Activated naive CD4-positive, alpha-beta T cell treated with anti-CD3 and anti-CD28 coated beads, Interleukin-2, amount 10 ng/mL, durations not matched to agents 7 days and 5 days (primary cell): ENCODE measurements at regions not wholly inside any gene's neighbourhood (a gene's known extent, or its start where the extent isn't known, plus 50 kb on each side); places are given as distances from the start of the nearest gene placed in this dataset.
"Not testable (repeated sequence)": the region's sequence is repeated elsewhere in the genome, so short reads cannot be mapped to it uniquely, and the experiment has no call there.

Experiments
- CTCF ChIA-PET: fragments of 350-600 bp; sonication (Branson Sonifier 250); formaldehyde crosslinking; loops from one replicate; lab custom pipeline; 2021; ENCODE audit warnings: antibody characterized with exemption; lab: Charles Lee
- DNase-seq: peaks from one replicate; pipeline ENCODE4 v3.0.0-alpha.2; 2020
- H3K27ac Mint-ChIP-seq: one replicate; pipeline ENCODE4 v1.8.0; 2021; ENCODE audit warnings: mild to moderate bottlenecking, moderate library complexity, mixed read lengths
- H3K27me3 Mint-ChIP-seq: one replicate; pipeline ENCODE4 v1.8.0; 2021; ENCODE audit warnings: mild to moderate bottlenecking, mixed read lengths
- H3K36me3 Mint-ChIP-seq: one replicate; pipeline ENCODE4 v1.8.0; 2021; ENCODE audit warnings: mixed read lengths
- H3K4me1 Mint-ChIP-seq: one replicate; pipeline ENCODE4 v1.8.0; 2021; ENCODE audit warnings: mixed read lengths
- H3K4me3 Mint-ChIP-seq: one replicate; pipeline ENCODE4 v1.8.0; 2021; ENCODE audit warnings: mild to moderate bottlenecking, moderate library complexity, mixed read lengths
- H3K9me3 Mint-ChIP-seq: one replicate; pipeline ENCODE4 v1.8.0; 2021; ENCODE audit warnings: mixed read lengths

GRCh38 chr9:115333277-115334070, 215.5 kb upstream of the TNC start:
- Mint-ChIP-seq H3K9me3 (no peaks in the 10 kb centered on the region), H3K27ac (no peak overlapping the region), H3K36me3 (no peaks in the 10 kb centered on the region), H3K4me1 (no peaks in the 10 kb centered on the region), H3K4me3 (no peak overlapping the region), H3K27me3 (no peaks in the 10 kb centered on the region)
- CTCF ChIA-PET: no interaction called here
- no peak for DNase-seq

DNA sequence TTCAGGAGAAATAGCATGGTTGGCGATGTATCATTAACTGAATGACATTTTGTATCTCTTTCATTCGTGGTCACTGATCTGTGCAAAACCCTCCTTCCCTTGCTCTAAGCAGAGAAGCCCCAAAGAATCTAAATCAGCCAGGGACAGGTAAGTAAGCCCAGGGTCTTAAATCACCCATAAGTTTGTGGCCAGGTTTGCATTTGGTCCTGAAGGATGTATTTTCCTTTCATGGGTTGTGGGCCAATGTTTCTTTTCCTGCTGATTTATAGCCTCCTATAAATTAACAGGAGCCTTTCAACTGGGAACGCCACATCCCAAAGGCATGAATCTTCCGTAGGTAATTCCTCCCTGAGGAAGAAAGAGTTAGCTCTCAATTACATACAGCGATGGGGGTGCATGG, 217.5 kb upstream of the TNC start:
- Mint-ChIP-seq H3K9me3 (no peaks in the 10 kb centered on the region), H3K27me3 (no peaks in the 10 kb centered on the region), H3K4me1 (no peaks in the 10 kb centered on the region), H3K4me3 (no peak overlapping the region), H3K27ac (no peak overlapping the region), H3K36me3 (no peaks in the 10 kb centered on the region)
- no peak for DNase-seq
- CTCF ChIA-PET: no interaction called here

DNA sequence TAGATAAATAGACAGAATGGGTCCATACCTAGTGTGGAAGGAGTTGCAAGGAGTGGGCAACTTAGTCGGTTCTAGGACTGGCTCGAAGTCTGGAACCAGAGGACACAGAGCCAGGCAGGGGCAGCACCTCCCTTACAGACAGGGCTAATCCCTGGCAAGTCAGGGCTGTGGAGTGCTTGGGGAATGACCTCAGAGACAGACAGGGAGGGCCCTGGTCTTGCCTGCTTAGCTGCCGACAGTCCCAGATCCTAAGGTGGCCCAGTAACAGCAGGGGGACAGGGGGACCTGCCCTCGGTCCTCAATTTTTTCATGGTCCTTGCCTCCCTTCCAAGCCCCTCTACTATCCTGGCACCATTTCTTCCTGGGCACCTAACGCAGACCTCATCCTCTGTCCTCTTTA, 222.4 kb upstream of the TNC start:
- CTCF ChIA-PET: no interaction called here

GRCh38 chr9:115341426-115341825, 223.5 kb upstream of the TNC start:
- Mint-ChIP-seq H3K9me3 (no peaks in the 10 kb centered on the region), H3K4me3 (no peak overlapping the region), H3K4me1 (no peaks in the 10 kb centered on the region), H3K27ac (no peak overlapping the region), H3K27me3 (no peaks in the 10 kb centered on the region), H3K36me3 (no peaks in the 10 kb centered on the region)
- DNase-seq: no peak
- CTCF ChIA-PET: no interaction called here

More for the DNA sequence above, 222.4 kb upstream of the TNC start:
- no peak overlapping the region for H3K4me3 Mint-ChIP-seq
- H3K27me3 Mint-ChIP-seq: no peaks in the 10 kb centered on the region
- H3K9me3 Mint-ChIP-seq: no peaks in the 10 kb centered on the region
- no peak overlapping the region for H3K27ac Mint-ChIP-seq
- DNase-seq: no peak
- H3K4me1 Mint-ChIP-seq: no peaks in the 10 kb centered on the region
- no peaks in the 10 kb centered on the region for H3K36me3 Mint-ChIP-seq

- H3K4me3 Mint-ChIP-seq, H3K36me3 Mint-ChIP-seq, H3K4me1 Mint-ChIP-seq, H3K27me3 Mint-ChIP-seq, H3K27ac Mint-ChIP-seq, DNase-seq, CTCF ChIA-PET, H3K9me3 Mint-ChIP-seq: not testable (repeated sequence)
These were observed 229.8 kb upstream of the TNC start for GRCh38 chr9:115347776-115348175.

GRCh38 chr9:115348936-115349335, 231.0 kb upstream of the TNC start:
- DNase-seq, H3K4me1 Mint-ChIP-seq, H3K27me3 Mint-ChIP-seq, H3K36me3 Mint-ChIP-seq, H3K4me3 Mint-ChIP-seq, CTCF ChIA-PET, H3K27ac Mint-ChIP-seq, H3K9me3 Mint-ChIP-seq: not testable (repeated sequence)

- Mint-ChIP-seq H3K27ac (no peak overlapping the region), H3K36me3 (no peaks in the 10 kb centered on the region), H3K4me1 (no peaks in the 10 kb centered on the region), H3K9me3 (no peaks in the 10 kb centered on the region), H3K4me3 (no peak overlapping the region), H3K27me3 (no peaks in the 10 kb centered on the region)
- CTCF ChIA-PET: no interaction called here
- no peak for DNase-seq
These were observed 231.6 kb upstream of the TNC start for GRCh38 chr9:115349542-115349941.

- no peak for DNase-seq
- no peaks in the 10 kb centered on the region for H3K4me1 Mint-ChIP-seq
- no peaks in the 10 kb centered on the region for H3K27me3 Mint-ChIP-seq
- H3K9me3 Mint-ChIP-seq: no peaks in the 10 kb centered on the region
- H3K4me3 Mint-ChIP-seq: no peak overlapping the region
- H3K36me3 Mint-ChIP-seq: no peaks in the 10 kb centered on the region
- no peak overlapping the region for H3K27ac Mint-ChIP-seq
- CTCF ChIA-PET: no interaction called here
These were observed 232.6 kb upstream of the TNC start for GRCh38 chr9:115350548-115350947.

- CTCF ChIA-PET: no interaction called here
- no peaks in the 10 kb centered on the region for H3K27me3 Mint-ChIP-seq
- no peak for DNase-seq
- no peak overlapping the region for H3K27ac Mint-ChIP-seq
- H3K4me3 Mint-ChIP-seq: no peak overlapping the region
- H3K9me3 Mint-ChIP-seq: no peaks in the 10 kb centered on the region
- no peaks in the 10 kb centered on the region for H3K4me1 Mint-ChIP-seq
- no peaks in the 10 kb centered on the region for H3K36me3 Mint-ChIP-seq
These were observed 235.7 kb upstream of the TNC start for GRCh38 chr9:115353681-115354080.

DNA sequence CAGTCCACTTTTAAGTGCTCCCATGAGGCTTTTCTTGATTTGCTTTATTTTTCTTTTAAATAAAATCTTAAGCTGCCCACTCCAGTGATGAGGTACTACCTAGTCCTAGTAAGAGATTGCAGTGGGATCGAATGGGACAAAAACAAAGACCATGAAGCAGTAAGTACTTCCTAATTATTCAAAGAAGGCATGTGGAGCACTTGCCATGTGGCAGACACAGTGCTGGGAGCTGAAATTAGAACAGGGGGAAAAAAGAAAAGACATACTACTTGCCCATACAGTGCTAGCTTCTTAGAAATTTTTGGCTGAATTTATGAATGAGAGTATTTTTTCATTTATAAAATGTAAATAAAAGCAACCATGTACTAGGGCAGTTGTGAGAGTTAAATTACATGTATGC, 239.9 kb upstream of the TNC start:
- H3K9me3 Mint-ChIP-seq: no peaks in the 10 kb centered on the region

DNA sequence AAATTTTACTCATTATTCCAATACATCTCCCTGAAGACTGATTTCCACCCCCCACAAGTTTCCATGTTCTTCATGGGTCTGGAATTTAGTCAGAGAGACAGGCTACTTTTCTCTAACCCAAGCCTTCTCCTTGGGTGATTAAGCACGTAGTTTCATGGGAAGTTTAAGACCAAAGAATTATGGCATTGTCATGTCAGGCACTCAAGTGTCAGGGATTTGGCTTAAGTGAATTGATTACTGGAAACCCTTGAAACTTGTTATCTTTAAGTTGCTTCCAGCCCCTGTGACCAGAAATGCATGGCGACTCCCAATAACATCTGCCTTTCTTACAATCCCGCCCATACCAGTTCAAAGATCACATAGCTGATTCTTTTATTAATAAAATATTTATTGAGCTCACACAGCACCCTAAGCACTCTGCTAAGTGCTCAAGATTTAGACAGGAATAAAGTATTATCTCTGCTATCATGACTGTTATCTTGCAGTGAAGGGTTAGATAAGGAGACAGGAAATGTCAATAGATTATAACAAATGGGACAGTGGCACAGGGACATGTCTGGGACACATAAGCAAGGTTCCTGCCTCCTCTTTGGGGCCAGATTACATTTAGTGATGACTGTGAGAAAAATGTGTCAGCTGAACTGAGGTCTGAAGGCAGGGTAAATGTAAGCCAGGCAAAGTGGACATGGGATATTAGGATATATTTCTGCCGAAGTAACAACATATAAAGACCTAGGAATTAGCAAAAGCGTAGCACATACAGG, 241.2 kb upstream of the TNC start:
- Mint-ChIP-seq H3K4me1 (no peaks in the 10 kb centered on the region), H3K27me3 (no peaks in the 10 kb centered on the region), H3K27ac (no peak overlapping the region), H3K9me3 (no peaks in the 10 kb centered on the region), H3K4me3 (no peak overlapping the region), H3K36me3 (no peaks in the 10 kb centered on the region)
- no peak for DNase-seq
- CTCF ChIA-PET: no interaction called here

More for the DNA sequence above, 239.9 kb upstream of the TNC start:
- H3K27ac Mint-ChIP-seq: no peak overlapping the region
- CTCF ChIA-PET: no interaction called here
- no peaks in the 10 kb centered on the region for H3K4me1 Mint-ChIP-seq
- no peak for DNase-seq
- H3K27me3 Mint-ChIP-seq: no peaks in the 10 kb centered on the region
- H3K4me3 Mint-ChIP-seq: no peak overlapping the region
- no peaks in the 10 kb centered on the region for H3K36me3 Mint-ChIP-seq

DNA sequence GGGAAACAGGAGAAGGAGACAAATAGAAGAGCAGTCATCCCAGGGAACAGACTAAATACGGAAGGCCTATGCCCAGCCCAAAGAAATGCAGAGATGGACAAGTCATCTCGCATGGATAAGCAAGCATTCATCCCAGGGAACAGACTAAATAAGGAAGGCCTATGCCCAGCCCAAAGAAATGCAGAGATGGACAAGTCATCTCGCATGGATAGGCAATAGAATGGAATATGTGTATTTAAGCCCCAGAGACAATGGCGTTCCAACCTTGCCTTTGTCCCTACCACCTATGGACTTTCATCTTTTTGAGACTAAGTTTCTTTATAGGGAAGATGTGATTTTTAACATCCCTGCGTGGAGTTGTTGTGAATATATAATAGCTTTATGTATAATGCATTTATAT, 242.2 kb upstream of the TNC start:
- H3K9me3 Mint-ChIP-seq: no peaks in the 10 kb centered on the region

DNA sequence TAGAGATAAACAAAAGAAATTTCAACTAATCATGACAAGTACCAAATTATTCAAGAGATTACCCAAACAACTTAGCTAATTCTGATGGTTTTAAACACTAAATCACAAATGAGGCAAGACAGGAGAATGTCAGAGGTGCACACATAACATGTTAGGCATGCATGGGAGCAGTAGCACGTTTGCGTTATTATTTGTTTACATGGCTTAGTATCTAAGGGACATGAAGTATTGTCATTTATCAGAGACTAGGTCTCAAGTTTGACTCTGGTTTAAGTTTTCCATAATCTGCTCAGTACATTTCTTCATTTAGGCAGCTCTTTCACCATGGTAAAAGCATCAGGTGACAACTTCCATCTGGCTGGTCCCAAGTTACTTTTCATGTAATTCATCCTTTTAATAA, 244.1 kb upstream of the TNC start:
- H3K4me1 Mint-ChIP-seq: no peaks in the 10 kb centered on the region
- CTCF ChIA-PET: no interaction called here
- no peaks in the 10 kb centered on the region for H3K27me3 Mint-ChIP-seq
- H3K27ac Mint-ChIP-seq: no peak overlapping the region
- no peaks in the 10 kb centered on the region for H3K9me3 Mint-ChIP-seq
- no peaks in the 10 kb centered on the region for H3K36me3 Mint-ChIP-seq
- H3K4me3 Mint-ChIP-seq: no peak overlapping the region
- no peak for DNase-seq

More for the DNA sequence above, 242.2 kb upstream of the TNC start:
- Mint-ChIP-seq H3K4me3 (no peak overlapping the region), H3K27ac (no peak overlapping the region), H3K4me1 (no peaks in the 10 kb centered on the region), H3K36me3 (no peaks in the 10 kb centered on the region), H3K27me3 (no peaks in the 10 kb centered on the region)
- DNase-seq: no peak
- CTCF ChIA-PET: no interaction called here

DNA sequence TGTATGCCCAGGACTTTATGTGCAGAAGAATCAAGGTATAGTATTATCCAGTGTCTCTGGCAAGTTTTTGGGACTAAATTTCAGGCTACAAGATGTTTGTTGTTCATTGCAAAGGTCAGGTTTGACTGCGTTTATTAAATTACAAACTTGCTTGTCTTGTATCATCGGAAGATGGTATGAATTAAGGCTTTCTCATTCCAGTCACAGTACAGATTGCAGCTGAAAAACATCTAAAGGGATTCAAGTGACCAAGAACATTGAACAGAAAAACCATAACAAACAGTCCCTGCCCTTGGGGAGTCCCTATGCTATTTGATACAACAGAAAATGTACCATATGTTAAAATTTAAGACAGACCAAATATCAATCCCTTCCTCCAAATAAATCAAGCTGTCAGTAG, 244.7 kb upstream of the TNC start:
- CTCF ChIA-PET: no interaction called here

DNA sequence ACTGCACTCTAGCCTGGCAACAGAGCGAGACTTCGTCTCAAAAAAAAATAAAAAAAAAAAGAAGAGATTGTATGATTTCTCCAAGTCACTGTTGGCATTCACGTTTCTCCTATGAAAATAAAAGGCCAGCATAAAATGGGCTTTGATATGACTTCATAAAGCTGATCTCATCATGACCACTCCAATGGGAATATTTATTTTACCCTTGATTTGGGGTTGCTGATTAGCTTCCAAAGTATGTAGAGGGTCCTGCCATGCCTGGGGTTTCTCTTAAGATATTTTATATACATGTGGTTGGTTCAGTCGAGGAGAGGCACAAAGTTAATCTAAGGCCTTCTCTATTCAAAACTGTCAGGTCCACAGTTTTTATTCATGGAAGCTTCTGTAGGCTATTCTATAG, 247.0 kb upstream of the TNC start:
- Mint-ChIP-seq H3K4me3 (no peak overlapping the region), H3K27ac (no peak overlapping the region), H3K4me1 (no peaks in the 10 kb centered on the region), H3K27me3 (no peaks in the 10 kb centered on the region), H3K9me3 (no peaks in the 10 kb centered on the region), H3K36me3 (no peaks in the 10 kb centered on the region)
- CTCF ChIA-PET: interaction anchor here (0.6 kb wide), 1 partner anchor 84 kb away, joined by 3 read pairs; no protein-coding TSS in a partner anchor
- DNase-seq: no peak

More for the DNA sequence above, 244.7 kb upstream of the TNC start:
- no peaks in the 10 kb centered on the region for H3K36me3 Mint-ChIP-seq
- H3K27me3 Mint-ChIP-seq: no peaks in the 10 kb centered on the region
- no peaks in the 10 kb centered on the region for H3K4me1 Mint-ChIP-seq
- no peaks in the 10 kb centered on the region for H3K9me3 Mint-ChIP-seq
- H3K27ac Mint-ChIP-seq: no peak overlapping the region
- DNase-seq: no peak
- no peak overlapping the region for H3K4me3 Mint-ChIP-seq
